Fibroblast of pulmonary artery (primary cell): ENCODE measurements at regions not wholly inside any gene's neighbourhood (a gene's known extent, or its start where the extent isn't known, plus 50 kb on each side); places are given as distances from the start of the nearest gene placed in this dataset.

ENCODE experiments used
- DNase-seq: peaks from one replicate; pipeline ENCODE4 v3.0.0-alpha.2; 2010; ENCODE audit warnings: low read depth
- H3K4me3 ChIP-seq: replicated peaks from 2 replicates; pipeline ENCODE4 v1.5.1; 2011; ENCODE audit warnings: low read depth, mild to moderate bottlenecking, control low read depth, low read length, moderate library complexity
- TF ChIP-seq, protein P1 (sequence below): IDR thresholded peaks from 2 replicates; pipeline ENCODE4 v1.5.1; 2011; ENCODE audit warnings: mild to moderate bottlenecking, control low read depth, low read length, inconsistent platforms; ENCODE audit errors: missing control alignments

- TF ChIP-seq, protein P1, sequence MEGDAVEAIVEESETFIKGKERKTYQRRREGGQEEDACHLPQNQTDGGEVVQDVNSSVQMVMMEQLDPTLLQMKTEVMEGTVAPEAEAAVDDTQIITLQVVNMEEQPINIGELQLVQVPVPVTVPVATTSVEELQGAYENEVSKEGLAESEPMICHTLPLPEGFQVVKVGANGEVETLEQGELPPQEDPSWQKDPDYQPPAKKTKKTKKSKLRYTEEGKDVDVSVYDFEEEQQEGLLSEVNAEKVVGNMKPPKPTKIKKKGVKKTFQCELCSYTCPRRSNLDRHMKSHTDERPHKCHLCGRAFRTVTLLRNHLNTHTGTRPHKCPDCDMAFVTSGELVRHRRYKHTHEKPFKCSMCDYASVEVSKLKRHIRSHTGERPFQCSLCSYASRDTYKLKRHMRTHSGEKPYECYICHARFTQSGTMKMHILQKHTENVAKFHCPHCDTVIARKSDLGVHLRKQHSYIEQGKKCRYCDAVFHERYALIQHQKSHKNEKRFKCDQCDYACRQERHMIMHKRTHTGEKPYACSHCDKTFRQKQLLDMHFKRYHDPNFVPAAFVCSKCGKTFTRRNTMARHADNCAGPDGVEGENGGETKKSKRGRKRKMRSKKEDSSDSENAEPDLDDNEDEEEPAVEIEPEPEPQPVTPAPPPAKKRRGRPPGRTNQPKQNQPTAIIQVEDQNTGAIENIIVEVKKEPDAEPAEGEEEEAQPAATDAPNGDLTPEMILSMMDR = no peak
- H3K4me3 ChIP-seq = no peak overlapping the region
- no peak for DNase-seq
These were observed 2707.5 kb downstream of the PCDH7 start for GRCh38 chr4:33427676-33428075.

DNA sequence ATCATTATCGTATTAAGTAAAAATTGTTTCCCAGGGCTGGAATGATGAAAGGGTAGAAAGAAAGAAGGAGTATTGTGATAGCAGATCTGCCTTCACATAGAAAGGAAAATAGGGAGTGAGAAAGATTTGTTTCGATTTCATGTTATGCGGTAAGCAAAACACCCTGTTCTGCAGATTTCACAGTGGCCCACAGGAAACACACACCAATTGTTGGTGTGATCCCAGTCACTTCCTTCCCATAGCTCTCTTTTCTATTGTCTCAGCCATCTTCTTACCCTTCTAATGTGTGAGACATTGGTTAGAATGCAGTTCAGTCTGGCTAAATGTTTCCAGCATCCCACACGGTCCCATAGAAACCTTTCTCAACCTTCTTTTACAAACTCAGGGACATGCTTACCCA, 2709.8 kb downstream of the PCDH7 start:
- DNase-seq = no peak
- TF ChIP-seq, protein P1 = no peak
- H3K4me3 ChIP-seq = no peak overlapping the region

- H3K4me3 ChIP-seq = no peak overlapping the region
- DNase-seq = no peak
- TF ChIP-seq, protein P1 = no peak
These were observed 2717.2 kb downstream of the PCDH7 start for GRCh38 chr4:33437406-33437805.

DNA sequence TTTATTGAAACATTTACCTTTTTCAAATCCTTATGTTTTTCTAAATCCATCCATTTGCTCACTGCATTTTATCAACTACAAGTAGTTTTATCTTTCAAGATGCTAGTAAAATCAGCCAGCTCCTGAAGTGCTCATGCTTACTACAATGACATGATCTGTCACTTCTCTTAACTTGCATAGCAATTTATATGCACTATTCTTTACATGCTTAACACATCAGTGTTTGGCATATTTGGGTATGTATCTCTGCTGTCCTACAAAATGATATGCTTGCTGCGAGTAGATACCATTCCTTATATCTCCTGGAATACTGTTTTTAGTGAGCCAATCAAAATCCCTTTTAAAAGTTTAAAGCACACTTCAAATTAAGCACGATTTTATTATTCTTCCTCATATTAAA, 2726.8 kb downstream of the PCDH7 start:
- TF ChIP-seq, protein P1 = no peak
- no peak for DNase-seq
- H3K4me3 ChIP-seq = no peak overlapping the region

- TF ChIP-seq, protein P1 = no peak
- no peak for DNase-seq
- H3K4me3 ChIP-seq = no peak overlapping the region
These were observed 2728.8 kb downstream of the PCDH7 start for GRCh38 chr4:33448948-33449347.

DNA sequence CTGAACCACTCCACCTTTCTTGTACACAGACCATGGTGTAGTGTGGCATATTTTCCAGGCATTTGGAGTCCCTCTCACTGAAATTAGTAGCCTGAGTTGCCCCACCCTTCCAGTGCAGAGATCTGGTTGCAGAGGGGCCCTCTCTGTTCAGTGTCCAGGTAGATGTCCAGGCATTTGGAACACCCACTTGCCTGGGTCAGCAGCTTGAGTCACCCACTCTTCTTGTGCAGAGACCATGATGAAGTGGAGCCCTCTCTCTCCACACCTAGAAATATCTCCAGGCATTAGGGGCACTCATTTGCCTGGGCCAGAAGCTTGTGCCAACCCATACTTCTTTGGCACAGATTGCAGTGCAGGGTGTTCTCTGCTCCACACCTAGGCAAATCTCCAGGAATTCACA, 2733.3 kb downstream of the PCDH7 start:
- TF ChIP-seq, protein P1 = no peak
- DNase-seq = no peak
- H3K4me3 ChIP-seq = no peak overlapping the region

DNA sequence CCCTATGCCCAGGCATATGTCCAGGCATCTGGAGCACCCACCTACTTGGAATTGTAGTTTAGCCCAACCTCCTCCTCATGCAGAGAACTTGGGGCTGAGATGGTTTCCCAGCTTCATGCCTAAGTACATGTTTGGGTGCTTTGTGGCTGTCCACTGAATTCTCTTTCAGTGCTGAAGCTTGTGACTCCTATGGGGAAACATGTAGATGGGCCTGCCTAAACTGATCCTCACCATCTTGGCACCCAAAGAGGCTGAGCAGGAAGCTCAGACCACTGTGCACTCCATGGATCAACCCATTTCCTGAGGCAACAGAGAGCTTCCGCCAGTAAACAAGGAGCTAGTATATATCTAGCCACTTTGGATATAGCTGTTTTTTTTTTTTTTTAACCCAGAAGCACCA, 2733.7 kb downstream of the PCDH7 start:
- DNase-seq = no peak
- TF ChIP-seq, protein P1 = no peak
- H3K4me3 ChIP-seq = no peak overlapping the region
